ENCODE measurements at regions not wholly inside any gene's neighbourhood (a gene's known extent, or its start where the extent isn't known, plus 50 kb on each side); places are given as distances from the start of the nearest gene placed in this dataset.

GRCh38 chr2:105597806-105598803 is 146.6 kb upstream of the NCK2 start:
- no peak for FAIRE-seq

DNA sequence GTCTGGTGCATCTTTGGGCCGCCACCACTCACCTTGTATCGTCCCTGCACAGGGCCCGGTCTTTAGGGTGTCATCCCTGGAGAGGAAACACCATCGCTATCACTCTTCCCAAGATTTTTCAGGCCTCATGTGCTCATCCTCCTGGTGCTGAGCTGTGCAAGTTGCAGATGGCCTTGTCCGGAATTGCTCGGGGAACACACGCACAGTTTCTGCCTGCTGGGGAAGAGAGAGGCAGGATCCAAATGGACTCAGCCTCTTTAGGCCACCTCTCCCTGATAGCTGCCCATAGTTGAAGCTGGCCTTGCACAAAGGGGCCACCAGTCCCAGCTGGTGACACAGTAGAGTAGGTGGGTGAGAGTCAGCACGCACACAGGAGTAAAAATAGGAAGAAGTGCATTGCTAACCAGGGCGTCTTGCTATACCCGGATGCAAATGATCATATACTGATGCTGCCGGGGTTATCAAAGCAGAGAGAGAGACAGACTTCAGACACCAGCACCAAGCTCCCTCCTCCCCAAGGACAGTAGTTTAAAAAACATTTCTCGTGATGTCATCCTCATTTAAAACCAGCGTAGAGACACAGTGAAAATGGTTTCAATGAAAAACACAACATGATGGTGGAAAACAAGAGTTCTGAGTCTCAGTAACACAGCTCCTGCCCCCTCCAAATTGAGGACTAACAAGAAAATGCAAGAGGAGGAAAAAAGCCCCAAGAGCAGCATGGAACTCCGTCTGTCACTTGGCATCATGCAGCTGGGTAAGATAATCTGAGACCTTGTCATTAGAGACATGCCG is 147.5 kb upstream of the NCK2 start:
- FAIRE-seq (no peak), DNase-seq (ENCODE audit: low spot score in 2 of 2) (no peak)

More at GRCh38 chr2:105597806-105598803, 146.6 kb upstream of the NCK2 start:
- no peak for DNase-seq (ENCODE audit: low spot score in 2 of 2)

- FAIRE-seq: no peak
- no peak for DNase-seq (ENCODE audit: low spot score in 2 of 2)
These were observed 148.2 kb upstream of the NCK2 start for GRCh38 chr2:105596411-105596921.

GRCh38 chr2:105595536-105595935 is 149.2 kb upstream of the NCK2 start:
- DNase-seq (ENCODE audit: low spot score in 2 of 2) (no peak), FAIRE-seq (no peak)

- no peak for DNase-seq (ENCODE audit: low spot score in 2 of 2)
- no peak for FAIRE-seq
These were observed 151.3 kb upstream of the NCK2 start for GRCh38 chr2:105593221-105593967.

GRCh38 chr2:105592288-105592687 is 152.4 kb upstream of the NCK2 start:
- no peak for FAIRE-seq
- DNase-seq (ENCODE audit: low spot score in 2 of 2): peak in 1 of 2 donors; percentile 35

DNA sequence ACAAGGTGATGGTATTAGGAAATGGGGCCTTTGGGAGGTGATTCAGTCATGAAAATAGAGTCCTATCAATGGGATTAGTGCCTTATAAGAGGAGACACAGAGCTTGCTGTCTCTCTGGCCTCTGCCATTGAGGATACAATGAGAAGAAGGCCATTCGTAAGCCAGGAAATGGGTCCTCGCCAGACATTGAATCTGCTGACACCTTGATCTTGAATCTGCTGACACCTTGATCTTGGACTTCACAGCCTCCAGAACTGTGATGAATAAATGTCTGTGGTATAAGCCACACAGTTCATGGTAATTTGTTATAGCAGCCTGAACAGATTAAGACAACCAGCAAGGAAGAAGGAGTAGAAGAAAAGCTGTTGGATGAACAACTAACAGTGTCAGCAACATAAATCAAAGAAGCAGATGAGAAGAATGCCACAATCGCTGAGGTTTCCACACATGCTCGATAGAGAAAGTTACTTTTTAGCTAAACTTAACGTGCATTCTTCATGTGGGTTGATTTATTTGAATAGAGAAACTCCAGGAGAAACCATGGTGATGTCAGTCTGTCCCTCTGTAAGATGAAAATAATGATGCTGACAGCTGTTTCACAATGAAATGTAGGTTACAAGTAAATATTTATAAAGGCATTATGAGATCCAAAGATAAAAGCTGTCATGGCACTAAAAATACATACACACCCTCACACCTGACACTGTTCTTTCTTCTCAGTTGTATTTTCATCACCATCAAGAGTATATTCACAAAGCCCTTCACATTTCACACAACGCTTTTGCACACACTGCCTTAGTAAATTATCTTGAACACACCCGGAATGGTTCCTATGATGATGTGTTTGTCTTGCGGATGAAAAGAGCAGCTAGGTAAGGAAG is 153.7 kb upstream of the NCK2 start:
- DNase-seq (ENCODE audit: low spot score in 2 of 2) (no peak), FAIRE-seq (no peak)

- DNase-seq (ENCODE audit: low spot score in 2 of 2) (no peak), FAIRE-seq (no peak)
These were observed 156.1 kb upstream of the NCK2 start for GRCh38 chr2:105588581-105588980.

DNA sequence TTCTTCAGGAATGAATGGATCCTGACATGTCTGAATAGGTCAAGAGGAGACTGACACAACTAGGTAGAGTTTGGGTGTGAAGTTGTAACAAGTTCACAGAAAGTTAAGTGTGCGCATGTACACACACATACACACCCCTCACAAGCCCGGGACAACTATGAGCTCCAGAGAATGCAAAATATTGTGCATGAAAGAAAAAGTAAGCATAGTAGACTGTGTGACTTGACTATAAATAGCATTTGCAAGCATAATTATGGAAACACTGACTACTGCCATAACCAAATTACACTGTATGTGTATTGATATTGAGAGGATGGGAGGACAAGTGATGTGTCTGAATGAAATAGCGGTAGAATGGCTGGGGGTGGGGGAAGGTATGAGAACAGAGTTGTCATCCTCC is 157.1 kb upstream of the NCK2 start:
- FAIRE-seq (no peak), DNase-seq (ENCODE audit: low spot score in 2 of 2) (no peak)

GRCh38 chr2:105584435-105585010 is 160.2 kb upstream of the NCK2 start:
- FAIRE-seq: no peak
- no peak for DNase-seq (ENCODE audit: low spot score in 2 of 2)

GRCh38 chr2:105582952-105583660 is 161.6 kb upstream of the NCK2 start:
- FAIRE-seq: no peak
- no peak for DNase-seq (ENCODE audit: low spot score in 2 of 2)

- DNase-seq (ENCODE audit: low spot score in 2 of 2): no peak
- no peak for FAIRE-seq
These were observed 163.2 kb upstream of the NCK2 start for GRCh38 chr2:105581555-105581944.

- DNase-seq (ENCODE audit: low spot score in 2 of 2) (no peak), FAIRE-seq (no peak)
These were observed 163.7 kb upstream of the NCK2 start for GRCh38 chr2:105580870-105581554.

- no peak for FAIRE-seq
These were observed 164.5 kb upstream of the NCK2 start for GRCh38 chr2:105580216-105580615.

DNA sequence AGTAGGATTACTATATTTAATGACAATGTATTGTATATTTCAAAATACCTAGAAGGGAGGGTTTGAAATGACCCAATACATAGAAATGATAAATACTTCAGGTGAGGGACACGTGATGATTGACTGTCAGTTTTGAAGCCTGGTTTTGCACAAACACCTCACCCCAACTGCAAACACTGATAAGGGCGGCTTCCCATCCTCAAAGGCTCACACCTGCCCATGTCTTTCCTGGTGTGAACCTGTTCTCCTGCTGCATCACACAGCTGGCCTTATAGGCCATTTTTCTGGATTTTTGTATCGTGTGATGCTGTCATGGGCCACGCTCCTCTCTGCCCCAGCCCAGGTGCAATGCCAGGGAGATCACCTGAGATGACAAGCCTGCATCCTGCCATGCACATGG is 166.5 kb upstream of the NCK2 start:
- DNase-seq (ENCODE audit: low spot score in 2 of 2) (no peak), FAIRE-seq (no peak)

More at GRCh38 chr2:105580216-105580615, 164.5 kb upstream of the NCK2 start:
- no peak for DNase-seq (ENCODE audit: low spot score in 2 of 2)

DNA sequence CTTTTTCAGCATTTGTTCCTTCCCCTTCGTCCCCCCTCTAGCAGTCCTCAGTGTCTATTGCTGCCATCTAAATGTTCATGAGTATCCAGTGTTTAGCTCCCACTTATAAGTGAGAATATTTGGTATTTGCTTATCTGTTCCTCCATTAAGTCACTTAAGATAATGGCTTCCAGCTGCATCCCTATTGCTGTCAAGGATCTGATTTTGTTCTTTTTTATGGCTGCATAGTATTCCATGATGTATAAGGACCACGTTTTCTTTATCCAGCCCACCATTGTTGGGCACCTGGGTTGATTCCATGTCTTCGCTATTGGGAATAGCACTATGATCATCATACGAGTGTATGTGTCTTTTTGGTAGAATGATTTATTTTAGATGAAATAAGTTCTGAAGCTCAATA is 166.9 kb upstream of the NCK2 start:
- FAIRE-seq (no peak), DNase-seq (ENCODE audit: low spot score in 2 of 2) (no peak)

- FAIRE-seq (no peak), DNase-seq (ENCODE audit: low spot score in 2 of 2) (peak in 1 of 2 donors; percentile 54)
These were observed 168.1 kb upstream of the NCK2 start for GRCh38 chr2:105576440-105577241.
